HG03460 (cell line): ENCODE measurements at regions not wholly inside any gene's neighbourhood (a gene's known extent, or its start where the extent isn't known, plus 50 kb on each side); places are given as distances from the start of the nearest gene placed in this dataset.

Source experiments
- ATAC-seq: cut with Tn5 transposase; IDR thresholded peaks from one replicate; pipeline ENCODE4 v1.9.1; 2021; ENCODE audit not compliant: unreplicated experiment

DNA sequence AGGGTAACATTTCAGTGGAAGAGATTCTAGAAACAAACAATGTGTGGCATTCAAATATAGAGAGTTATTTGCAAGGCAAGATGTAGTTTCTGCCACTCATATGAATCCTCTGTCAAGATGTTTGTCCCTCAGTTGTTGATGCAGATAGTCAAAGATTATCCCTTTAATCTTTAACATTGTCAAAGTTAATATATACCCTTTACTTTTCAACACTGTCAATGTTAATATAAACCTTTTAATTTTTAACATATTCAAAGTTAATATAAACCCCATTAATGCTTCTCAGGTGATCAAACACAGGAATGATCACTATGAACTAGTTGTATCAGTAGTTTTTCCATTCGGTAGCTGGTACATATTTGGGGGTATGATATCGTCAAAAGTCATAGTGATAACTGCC, 51.9 kb upstream of the PICALM start:
- ATAC-seq = peak; percentile 34

DNA sequence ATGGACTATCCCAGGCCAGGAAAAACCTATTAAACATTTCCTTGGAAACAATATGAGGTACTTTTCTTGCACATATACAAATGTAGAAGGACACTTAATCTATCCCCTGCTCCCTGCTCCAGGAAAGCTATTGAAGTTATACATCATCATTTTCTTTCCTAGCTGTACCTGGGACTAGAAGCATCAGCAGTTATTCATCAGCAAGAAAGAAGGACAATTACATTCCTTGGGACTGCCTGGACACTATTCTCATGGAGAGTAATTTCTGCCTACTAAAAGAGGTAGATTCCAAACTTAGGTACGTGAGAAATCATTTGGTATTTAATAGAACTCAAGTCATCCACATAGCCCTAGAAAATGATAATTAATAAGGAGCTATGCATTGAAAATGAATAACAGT, 51.0 kb upstream of the PICALM start:
- no peak for ATAC-seq

DNA sequence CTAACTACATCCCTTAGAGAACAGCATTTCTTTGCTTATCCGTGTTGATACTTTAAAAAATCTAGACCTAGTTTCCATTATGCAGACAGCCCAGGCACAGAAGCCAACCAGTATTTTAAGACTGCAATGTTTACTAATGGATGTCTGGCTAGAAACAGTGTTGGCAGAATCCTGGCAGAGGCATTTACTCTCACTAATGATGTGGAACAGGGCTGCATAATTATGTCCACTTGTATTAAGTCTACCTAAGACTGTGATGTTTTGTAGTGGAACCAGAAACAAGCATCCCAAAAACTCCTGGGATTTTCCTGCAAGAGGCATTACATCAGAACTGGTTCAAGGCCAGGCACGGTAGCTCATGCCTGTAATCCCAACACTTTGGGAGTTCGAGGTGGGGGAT, 50.2 kb upstream of the PICALM start:
- ATAC-seq = no peak
